ENCODE measurements at regions not wholly inside any gene's neighbourhood (a gene's known extent, or its start where the extent isn't known, plus 50 kb on each side); places are given as distances from the start of the nearest gene placed in this dataset.

DNA sequence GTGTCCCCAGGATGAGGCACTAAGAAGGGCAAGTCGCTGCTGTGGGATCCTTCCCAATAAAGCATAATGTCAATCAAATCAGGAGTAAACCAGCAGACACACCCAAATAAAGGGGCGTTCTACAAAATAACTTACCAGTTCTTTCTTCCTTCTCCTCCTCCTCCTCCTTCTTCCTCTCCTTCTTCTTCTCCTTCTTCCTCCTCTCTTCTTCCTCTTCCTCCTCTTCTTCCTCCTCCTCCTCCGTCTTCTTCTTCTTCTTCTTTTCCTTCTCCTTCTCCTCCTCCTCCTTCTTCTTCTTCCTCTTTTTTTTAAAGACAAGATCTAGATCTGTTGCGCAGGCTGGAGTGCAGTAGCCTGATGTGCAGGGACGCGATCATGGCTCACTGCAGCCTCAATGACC is 225.8 kb downstream of the UQCRFS1 start:
- H3K4me3 ChIP-seq = no peak overlapping the region
- no peaks in the 10 kb centered on the region for H3K36me3 ChIP-seq
- H3K27ac ChIP-seq = no peak overlapping the region
- H3K4me1 ChIP-seq = no peaks in the 10 kb centered on the region
- TF ChIP-seq POLR2AphosphoS5 (IDR thresholded peaks at IDR 0.05) (no peak), POLR2A (IDR thresholded peaks at IDR 0.05) (no peak), CTCF (IDR thresholded peaks at IDR 0.05 in 8 of 11, conservative IDR thresholded peaks at IDR 0.05 in 3 of 11) (no peak)
- DNase-seq = no peak
- intact Hi-C loops (cut with DNase I; ENCODE audit: low total_unique reads) = no loop called here
- 72 to 81% (median 77%) methylated on average over 6 of the region's 6 CpGs for WGBS, 5 donors
- peaks cover 0 to 1% (median 0%) of the 10 kb centered on the region in 7 donors for H3K27me3 ChIP-seq (replicated peaks in 1 of 7)
- peaks cover 0 to 33% (median 0%) of the 10 kb centered on the region in 8 donors for H3K9me3 ChIP-seq

GRCh38 chr19:28985201-28985600 is 227.8 kb downstream of the UQCRFS1 start:
- Histone ChIP-seq H3K4me1 (no peaks in the 10 kb centered on the region), H3K9me3 (peaks cover 0 to 24% (median 0%) of the 10 kb centered on the region in 8 donors), H3K27ac (no peak overlapping the region), H3K27me3 (replicated peaks in 1 of 7) (peaks cover 0 to 9% (median 0%) of the 10 kb centered on the region in 7 donors), H3K36me3 (no peaks in the 10 kb centered on the region), H3K4me3 (no peak overlapping the region)
- TF ChIP-seq POLR2AphosphoS5 (IDR thresholded peaks at IDR 0.05) (no peak), CTCF (IDR thresholded peaks at IDR 0.05 in 8 of 11, conservative IDR thresholded peaks at IDR 0.05 in 3 of 11) (no peak), POLR2A (IDR thresholded peaks at IDR 0.05) (no peak)
- 70 to 85% (median 77%) methylated on average over 8 of the region's 8 CpGs for WGBS, 5 donors
- intact Hi-C loops (cut with DNase I; ENCODE audit: low total_unique reads) = no loop called here
- no peak for DNase-seq

GRCh38 chr19:28984315-28984714 is 228.6 kb downstream of the UQCRFS1 start:
- intact Hi-C loops (cut with DNase I; ENCODE audit: low total_unique reads) = no loop called here
- H3K36me3 ChIP-seq = no peaks in the 10 kb centered on the region
- peaks cover 0 to 9% (median 0%) of the 10 kb centered on the region in 7 donors for H3K27me3 ChIP-seq (replicated peaks in 1 of 7)
- no peaks in the 10 kb centered on the region for H3K4me1 ChIP-seq
- WGBS, 5 donors = 86 to 97% (median 90%) methylated on average over 4 of the region's 4 CpGs
- no peak for TF ChIP-seq POLR2AphosphoS5 (IDR thresholded peaks at IDR 0.05)
- no peak for TF ChIP-seq POLR2A (IDR thresholded peaks at IDR 0.05)
- no peak for TF ChIP-seq CTCF (IDR thresholded peaks at IDR 0.05 in 8 of 11, conservative IDR thresholded peaks at IDR 0.05 in 3 of 11)
- peaks cover 0 to 20% (median 0%) of the 10 kb centered on the region in 8 donors for H3K9me3 ChIP-seq
- H3K27ac ChIP-seq = no peak overlapping the region
- no peak overlapping the region for H3K4me3 ChIP-seq
- no peak for DNase-seq

DNA sequence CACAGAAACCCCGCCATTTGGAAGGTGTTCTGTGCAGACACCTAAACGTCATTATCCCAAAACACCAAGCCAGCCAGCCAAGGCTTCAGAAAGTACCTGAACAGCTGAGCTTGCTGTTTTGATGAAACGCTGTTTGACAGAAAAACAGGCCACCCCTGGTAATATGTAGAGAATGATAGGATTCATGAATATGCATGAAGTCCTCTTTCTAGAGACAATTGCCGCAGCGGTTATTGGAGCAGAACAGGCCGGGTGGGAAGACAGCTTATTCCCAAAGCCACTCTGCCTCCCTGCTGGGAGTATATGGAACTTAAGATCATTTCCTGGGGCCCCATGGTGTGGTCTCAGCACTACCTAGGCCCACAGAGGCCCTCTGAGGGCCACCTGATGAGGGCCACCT is 229.5 kb downstream of the UQCRFS1 start:
- peaks cover 0 to 9% (median 0%) of the 10 kb centered on the region in 7 donors for H3K27me3 ChIP-seq (replicated peaks in 1 of 7)
- 84 to 89% (median 88%) methylated on average over 6 of the region's 6 CpGs for WGBS, 5 donors
- intact Hi-C loops (cut with DNase I; ENCODE audit: low total_unique reads) = no loop called here

More for the DNA sequence above, 229.5 kb downstream of the UQCRFS1 start:
- no peaks in the 10 kb centered on the region for H3K4me1 ChIP-seq
- no peaks in the 10 kb centered on the region for H3K36me3 ChIP-seq
- no peak overlapping the region for H3K27ac ChIP-seq
- TF ChIP-seq POLR2A (IDR thresholded peaks at IDR 0.05) (no peak), CTCF (IDR thresholded peaks at IDR 0.05 in 8 of 11, conservative IDR thresholded peaks at IDR 0.05 in 3 of 11) (no peak), POLR2AphosphoS5 (IDR thresholded peaks at IDR 0.05) (no peak)
- H3K9me3 ChIP-seq = peaks cover 0 to 15% (median 0%) of the 10 kb centered on the region in 8 donors
- no peak for DNase-seq
- H3K4me3 ChIP-seq = no peak overlapping the region

Measured in spleen (tissue), 11 donors.